ENCODE measurements at regions not wholly inside any gene's neighbourhood (a gene's known extent, or its start where the extent isn't known, plus 50 kb on each side); places are given as distances from the start of the nearest gene placed in this dataset.

- TF ChIP-seq CTCF (IDR thresholded peaks at IDR 0.05) (no peak), POLR2A (IDR thresholded peaks at IDR 0.05) (no peak)
These were observed 122.6 kb upstream of the CPEB2 start for GRCh38 chr4:14879683-14880082.

Measured in tibial nerve (tissue), 3 donors.